HepG2 (cell line): ENCODE measurements at regions not wholly inside any gene's neighbourhood (a gene's known extent, or its start where the extent isn't known, plus 50 kb on each side); places are given as distances from the start of the nearest gene placed in this dataset.

Experiments used
- ATAC-seq: fragments of 200-7000 bp; cut with Tn5 transposase; 3 replicates; pipeline ENCODE4 v1.9.1; 2020; ENCODE audit warnings: mild to moderate bottlenecking, moderate library complexity
- BruUV-seq: library from RNA; stranded (reverse); fragments of 400-500 nt; replicated peaks from 2 replicates; lab custom pipeline; 2021; lab: Mats Ljungman, UMichigan
- CTCF ChIA-PET: fragments of 300-600 bp; formaldehyde crosslinking; extraction: SDS; loops from one replicate; lab custom pipeline; 2021; ENCODE audit warnings: low total read pairs, inconsistent platforms, low intra/inter-chr PET ratio; lab: Yijun Ruan, JAX
- POLR2A ChIA-PET: fragments of 350-600 bp; sonication (Branson Sonifier 250); formaldehyde crosslinking; loops from one replicate; lab custom pipeline; 2020; ENCODE audit warnings: antibody characterized with exemption, inconsistent platforms; lab: Yijun Ruan, JAX
- DNase-seq: peaks from one replicate; pipeline ENCODE4 v3.0.0-alpha.2; 2015; ENCODE audit warnings: low spot score
- FAIRE-seq: peaks from 3 replicates; lab custom pipeline; 2011; peaks lifted over from hg19 to GRCh38; lab: Jason Lieb, UNC
- H2AFZ ChIP-seq: one replicate; pipeline ENCODE4 v1.6.1; 2011; ENCODE audit warnings: low read length, inconsistent platforms
- H3K27ac ChIP-seq: fragments of 300-600 bp; 3 replicates; pipeline ENCODE4 v1.8.0; 2011; ENCODE audit warnings: mixed run types, mild to moderate bottlenecking, mixed read lengths, low read length, inconsistent platforms; ENCODE audit not compliant: insufficient read depth; ENCODE audit errors: extremely low read length
- H3K27me3 ChIP-seq, 2 experiments: fragments of 200-600 bp in 1 of 2; 2 replicates in 1 of 2; 3 replicates in 1 of 2; pipeline versions ENCODE4 v1.6.0 to v1.8.0; 2011; ENCODE audit warnings: low read length in 2 of 2, mild to moderate bottlenecking in 2 of 2, moderate library complexity in 2 of 2, inconsistent platforms in 1 of 2; ENCODE audit not compliant: insufficient read depth in 2 of 2, control insufficient read depth in 1 of 2
- H3K36me3 ChIP-seq, 2 experiments: fragments of 200-600 bp in 1 of 2; replicated peaks in 1 of 2; 2 replicates in 1 of 2; 3 replicates in 1 of 2; pipeline versions ENCODE4 v1.5.1 to v1.8.0; 2011; ENCODE audit warnings: low read length in 2 of 2, inconsistent platforms in 1 of 2; ENCODE audit not compliant: insufficient read depth in 2 of 2, control insufficient read depth in 1 of 2
- H3K4me1 ChIP-seq: 2 replicates; pipeline ENCODE4 v1.5.1; 2012; ENCODE audit warnings: low read length, inconsistent platforms; ENCODE audit not compliant: insufficient read depth
- H3K4me2 ChIP-seq: 2 replicates; pipeline ENCODE4 v1.6.0; 2011; ENCODE audit warnings: low read depth, low read length, inconsistent platforms
- H3K4me3 ChIP-seq, 3 experiments: fragments of 200-600 bp in 1 of 3; sonication (generic), shearing (Covaris generic) in 1 of 3; replicated peaks in 1 of 3; 2 replicates each; pipeline ENCODE4 v1.5.1; 2011 to 2016; ENCODE audit warnings: low read length in 3 of 3, inconsistent platforms in 2 of 3, low read depth in 2 of 3, mild to moderate bottlenecking in 2 of 3, control low read depth in 1 of 3, mixed read lengths in 1 of 3; ENCODE audit not compliant: insufficient read depth in 1 of 3
- H3K79me2 ChIP-seq: one replicate; pipeline ENCODE4 v1.6.1; 2011; ENCODE audit warnings: low read length, inconsistent platforms; ENCODE audit not compliant: insufficient read depth
- H3K9ac ChIP-seq: 2 replicates; pipeline ENCODE4 v1.6.0; 2011; ENCODE audit warnings: mild to moderate bottlenecking, low read depth, low read length, inconsistent platforms; ENCODE audit not compliant: insufficient read depth
- H3K9me3 ChIP-seq: 2 replicates; pipeline ENCODE4 v1.5.1; 2012; ENCODE audit warnings: mild to moderate bottlenecking, low read length
- H4K20me1 ChIP-seq: 2 replicates; pipeline ENCODE4 v1.6.0; 2011; ENCODE audit warnings: inconsistent platforms, mild to moderate bottlenecking, low read length, moderate library complexity; ENCODE audit not compliant: insufficient read depth
- BCL6 ChIP-seq: IDR thresholded peaks from 2 replicates; pipeline ENCODE4 v1.6.1; 2016; ENCODE audit warnings: missing genetic modification reagents, missing compliant biosample characterization
- CBFB ChIP-seq: sonication (generic); formaldehyde crosslinking; IDR thresholded peaks from 2 replicates; pipeline ENCODE4 v1.4.0; 2020; ENCODE audit warnings: missing genetic modification reagents
- HDAC6 ChIP-seq: fragments of 200-600 bp; sonication (generic); IDR thresholded peaks from 2 replicates; pipeline ENCODE4 v1.7.0; 2017; ENCODE audit warnings: mild to moderate bottlenecking, antibody characterized with exemption, low read length, low read depth
- MIER2 ChIP-seq: IDR thresholded peaks from 2 replicates; pipeline ENCODE4 v1.6.1; 2016; ENCODE audit warnings: missing biosample characterization, missing genetic modification reagents
- MTA3 ChIP-seq: sonication (generic); formaldehyde crosslinking; IDR thresholded peaks from 2 replicates; pipeline ENCODE4 v1.4.0; 2020; ENCODE audit warnings: missing genetic modification reagents
- NFE2L1 ChIP-seq: sonication (generic); formaldehyde crosslinking; IDR thresholded peaks from 2 replicates; pipeline ENCODE4 v1.4.0; 2020; ENCODE audit warnings: missing genetic modification reagents, mild to moderate bottlenecking, borderline replicate concordance
- PHF20 ChIP-seq: sonication (generic); formaldehyde crosslinking; IDR thresholded peaks from 2 replicates; pipeline ENCODE4 v1.5.0; 2020; ENCODE audit warnings: mild to moderate bottlenecking, missing genetic modification reagents
- SNAPC5 ChIP-seq: sonication (generic); formaldehyde crosslinking; IDR thresholded peaks from 2 replicates; pipeline ENCODE4 v1.8.1; 2023; ENCODE audit warnings: mild to moderate bottlenecking, missing genetic modification reagents, borderline replicate concordance
- SNRNP70 ChIP-seq: fragments of 200-400 bp; formaldehyde crosslinking; IDR thresholded peaks from 2 replicates; pipeline ENCODE4 v1.6.1; 2017; ENCODE audit warnings: mild to moderate bottlenecking, low read depth, low read length, moderate library complexity
- ZNF281 ChIP-seq: sonication (generic); formaldehyde crosslinking; IDR thresholded peaks from 2 replicates; pipeline ENCODE4 v1.4.0; 2020; ENCODE audit warnings: missing genetic modification reagents, borderline replicate concordance
- ZNF383 ChIP-seq: sonication (generic); formaldehyde crosslinking; IDR thresholded peaks from 2 replicates; pipeline ENCODE4 v1.4.0; 2020; ENCODE audit warnings: missing genetic modification reagents, mild to moderate bottlenecking, borderline replicate concordance
- ZNF484 ChIP-seq: sonication (generic); formaldehyde crosslinking; IDR thresholded peaks from 2 replicates; pipeline ENCODE4 v1.5.1; 2020; ENCODE audit warnings: mild to moderate bottlenecking, low read depth, missing genetic modification reagents, borderline replicate concordance
- ZNF746 ChIP-seq: sonication (generic); formaldehyde crosslinking; IDR thresholded peaks from 2 replicates; pipeline ENCODE4 v1.8.0; 2022; ENCODE audit warnings: mild to moderate bottlenecking, missing genetic modification reagents
- ZXDC ChIP-seq: sonication (generic); formaldehyde crosslinking; IDR thresholded peaks from 2 replicates; pipeline ENCODE4 v1.5.0; 2020; ENCODE audit warnings: mild to moderate bottlenecking, missing genetic modification reagents
- WGBS: methylation state at CpG from one replicate; pipeline ENCODE4 v1.1.6; 2017; ENCODE audit warnings: low lambda C conversion rate; 5-methylcytosine and 5-hydroxymethylcytosine counted together
- in situ Hi-C: cut with HindIII; loops from 2 replicates; pipeline ENCODE4 v1.10.0; 2017; ENCODE audit warnings: low pct_unique_long_range_greater_than_20kb; ENCODE audit not compliant: extremely low pct_ligation_motif_present
- intact Hi-C: fragments of 100-400 bp; cut with micrococcal nuclease; formaldehyde crosslinking; loops from one replicate; pipeline ENCODE4 v1.10.0; 2022; ENCODE audit not compliant: unreplicated experiment
- TF ChIP-seq, protein P1 (sequence below): sonication (generic); IDR thresholded peaks from 2 replicates; pipeline ENCODE4 v1.6.1; 2016; ENCODE audit warnings: low read depth, borderline replicate concordance

GRCh38 chr18:25001803-25002202 is 350.2 kb downstream of the ZNF521 start (continued):
- no peak for TF ChIP-seq ZNF281 (CRISPR knock-in tag)
- TF ChIP-seq HDAC6, result no peak
- no peak for TF ChIP-seq MTA3
- TF ChIP-seq, all 625 proteins: peak for 0

GRCh38 chr18:25005541-25006403 is 346.2 kb downstream of the ZNF521 start:
- ChIA-PET POLR2A (no interaction called here), CTCF (no interaction called here)
- WGBS, result 2% methylated on average over 6 of the region's 6 CpGs

More at GRCh38 chr18:25005541-25006403, 346.2 kb downstream of the ZNF521 start:
- BruUV-seq, result no TSS peak
- TF ChIP-seq, protein P1, sequence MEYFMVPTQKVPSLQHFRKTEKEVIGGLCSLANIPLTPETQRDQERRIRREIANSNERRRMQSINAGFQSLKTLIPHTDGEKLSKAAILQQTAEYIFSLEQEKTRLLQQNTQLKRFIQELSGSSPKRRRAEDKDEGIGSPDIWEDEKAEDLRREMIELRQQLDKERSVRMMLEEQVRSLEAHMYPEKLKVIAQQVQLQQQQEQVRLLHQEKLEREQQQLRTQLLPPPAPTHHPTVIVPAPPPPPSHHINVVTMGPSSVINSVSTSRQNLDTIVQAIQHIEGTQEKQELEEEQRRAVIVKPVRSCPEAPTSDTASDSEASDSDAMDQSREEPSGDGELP, result no peak
- no peak for TF ChIP-seq BCL6 (CRISPR knock-in tag)
- TF ChIP-seq NFE2L1 (CRISPR knock-in tag), result no peak
- TF ChIP-seq MIER2 (CRISPR knock-in tag), result no peak
- TF ChIP-seq ZNF383, result no peak
- TF ChIP-seq CBFB (CRISPR knock-in tag), result no peak
- no peak for TF ChIP-seq SNAPC5 (CRISPR knock-in tag)
- TF ChIP-seq PHF20 (CRISPR knock-in tag), result no peak
- no peak for TF ChIP-seq SNRNP70
- TF ChIP-seq ZNF746 (CRISPR knock-in tag), result no peak
- TF ChIP-seq ZNF484 (CRISPR knock-in tag), result no peak
- no peak for TF ChIP-seq ZXDC (CRISPR knock-in tag)
- H2AFZ ChIP-seq, result no peak overlapping the region
- intact Hi-C loops (no loop called here), in situ Hi-C loops (no loop called here)
- H3K27me3 ChIP-seq, result no peaks in the 10 kb centered on the region
- no peaks in the 10 kb centered on the region for H3K9me3 ChIP-seq
- no peak overlapping the region for H3K4me2 ChIP-seq
- no peaks in the 10 kb centered on the region for H4K20me1 ChIP-seq
- H3K27ac ChIP-seq, result no peak overlapping the region
- H3K4me1 ChIP-seq, result no peaks in the 10 kb centered on the region
- no peak overlapping the region for H3K9ac ChIP-seq
- DNase-seq (no peak), ATAC-seq (no peak), FAIRE-seq (no peak)
- no peaks in the 10 kb centered on the region for H3K36me3 ChIP-seq
- no peak overlapping the region for H3K4me3 ChIP-seq
- no peaks in the 10 kb centered on the region for H3K79me2 ChIP-seq
